Osteocyte (in vitro differentiated cells): ENCODE measurements at regions not wholly inside any gene's neighbourhood (a gene's known extent, or its start where the extent isn't known, plus 50 kb on each side); places are given as distances from the start of the nearest gene placed in this dataset.

Source experiments
- DNase-seq: peaks from one replicate; pipeline ENCODE4 v3.0.0; 2021; ENCODE audit warnings: mixed read lengths; ENCODE audit not compliant: unreplicated experiment; ENCODE audit errors: extremely low spot score
- H3K27ac Mint-ChIP-seq: one replicate; pipeline ENCODE4 v1.8.0; 2021; ENCODE audit warnings: mild to moderate bottlenecking, mixed read lengths; ENCODE audit not compliant: unreplicated experiment
- H3K27me3 Mint-ChIP-seq: one replicate; pipeline ENCODE4 v1.8.0; 2021; ENCODE audit warnings: mixed read lengths; ENCODE audit not compliant: unreplicated experiment
- H3K36me3 Mint-ChIP-seq: one replicate; pipeline ENCODE4 v1.8.0; 2021; ENCODE audit warnings: mixed read lengths; ENCODE audit not compliant: unreplicated experiment
- H3K4me1 Mint-ChIP-seq: one replicate; pipeline ENCODE4 v1.8.0; 2021; ENCODE audit warnings: mixed read lengths; ENCODE audit not compliant: unreplicated experiment
- H3K4me3 Mint-ChIP-seq: one replicate; pipeline ENCODE4 v1.8.0; 2021; ENCODE audit warnings: mild to moderate bottlenecking, moderate library complexity, mixed read lengths; ENCODE audit not compliant: unreplicated experiment
- H3K9me3 Mint-ChIP-seq: one replicate; pipeline ENCODE4 v1.8.0; 2021; ENCODE audit warnings: mixed read lengths; ENCODE audit not compliant: unreplicated experiment
- TF ChIP-seq, protein P1 (sequence below): fragments of 200-600 bp; sonication (generic); IDR thresholded peaks from 2 replicates; pipeline ENCODE4 v1.5.0; 2021; ENCODE audit warnings: antibody characterized with exemption, mild to moderate bottlenecking, moderate library complexity

DNA sequence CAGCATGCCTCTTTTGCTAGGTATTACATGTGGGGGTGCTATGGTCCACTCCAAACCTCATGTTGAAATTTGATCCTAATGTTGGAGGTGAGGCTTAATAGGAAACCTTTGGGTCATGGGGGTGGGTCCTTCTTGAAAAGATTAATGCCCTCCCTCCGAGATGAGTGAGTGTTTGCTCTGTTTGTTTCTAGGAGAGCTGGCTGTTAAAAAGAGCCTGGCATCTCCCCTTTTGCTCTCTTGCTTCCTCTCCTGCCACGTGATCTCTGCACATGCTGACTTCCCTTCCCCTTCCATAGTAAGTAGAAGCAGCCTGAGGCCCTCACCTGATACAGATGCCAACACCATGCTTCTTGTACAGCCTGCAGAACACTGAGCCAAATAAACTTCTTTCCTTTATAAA lies 104.5 kb downstream of the FAT3 start:
- peaks cover 41% of the 10 kb centered on the region for H3K4me1 Mint-ChIP-seq
- H3K27ac Mint-ChIP-seq = no peak overlapping the region
- H3K27me3 Mint-ChIP-seq = no peaks in the 10 kb centered on the region
- DNase-seq = no peak
- no peaks in the 10 kb centered on the region for H3K9me3 Mint-ChIP-seq
- TF ChIP-seq, protein P1, sequence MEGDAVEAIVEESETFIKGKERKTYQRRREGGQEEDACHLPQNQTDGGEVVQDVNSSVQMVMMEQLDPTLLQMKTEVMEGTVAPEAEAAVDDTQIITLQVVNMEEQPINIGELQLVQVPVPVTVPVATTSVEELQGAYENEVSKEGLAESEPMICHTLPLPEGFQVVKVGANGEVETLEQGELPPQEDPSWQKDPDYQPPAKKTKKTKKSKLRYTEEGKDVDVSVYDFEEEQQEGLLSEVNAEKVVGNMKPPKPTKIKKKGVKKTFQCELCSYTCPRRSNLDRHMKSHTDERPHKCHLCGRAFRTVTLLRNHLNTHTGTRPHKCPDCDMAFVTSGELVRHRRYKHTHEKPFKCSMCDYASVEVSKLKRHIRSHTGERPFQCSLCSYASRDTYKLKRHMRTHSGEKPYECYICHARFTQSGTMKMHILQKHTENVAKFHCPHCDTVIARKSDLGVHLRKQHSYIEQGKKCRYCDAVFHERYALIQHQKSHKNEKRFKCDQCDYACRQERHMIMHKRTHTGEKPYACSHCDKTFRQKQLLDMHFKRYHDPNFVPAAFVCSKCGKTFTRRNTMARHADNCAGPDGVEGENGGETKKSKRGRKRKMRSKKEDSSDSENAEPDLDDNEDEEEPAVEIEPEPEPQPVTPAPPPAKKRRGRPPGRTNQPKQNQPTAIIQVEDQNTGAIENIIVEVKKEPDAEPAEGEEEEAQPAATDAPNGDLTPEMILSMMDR = no peak
- H3K36me3 Mint-ChIP-seq = no peaks in the 10 kb centered on the region
- no peak overlapping the region for H3K4me3 Mint-ChIP-seq

DNA sequence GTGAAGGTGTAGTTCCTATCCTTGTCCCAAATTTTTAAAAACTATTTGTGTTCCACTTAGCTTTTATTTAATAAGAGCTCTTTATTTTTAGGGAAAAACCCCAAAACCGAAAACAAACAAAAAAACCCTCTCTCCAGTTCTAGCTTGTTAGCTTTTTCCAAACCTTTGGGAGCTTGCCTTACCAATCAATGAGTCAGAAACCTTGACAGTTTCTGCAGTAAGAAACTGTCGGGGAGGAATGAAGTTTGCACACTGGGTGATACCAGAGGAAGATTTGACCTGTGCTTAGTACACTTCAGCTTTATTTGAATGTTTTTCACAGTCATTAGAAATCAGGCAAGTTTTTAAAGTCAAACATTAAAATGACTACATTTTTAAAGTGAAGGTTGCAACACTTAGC lies 105.0 kb downstream of the FAT3 start:
- no peak overlapping the region for H3K27ac Mint-ChIP-seq
- TF ChIP-seq, protein P1 = no peak
- DNase-seq = no peak
- H3K27me3 Mint-ChIP-seq = no peaks in the 10 kb centered on the region
- H3K9me3 Mint-ChIP-seq = no peaks in the 10 kb centered on the region
- no peak overlapping the region for H3K4me3 Mint-ChIP-seq
- no peaks in the 10 kb centered on the region for H3K36me3 Mint-ChIP-seq
- H3K4me1 Mint-ChIP-seq = peaks cover 41% of the 10 kb centered on the region

DNA sequence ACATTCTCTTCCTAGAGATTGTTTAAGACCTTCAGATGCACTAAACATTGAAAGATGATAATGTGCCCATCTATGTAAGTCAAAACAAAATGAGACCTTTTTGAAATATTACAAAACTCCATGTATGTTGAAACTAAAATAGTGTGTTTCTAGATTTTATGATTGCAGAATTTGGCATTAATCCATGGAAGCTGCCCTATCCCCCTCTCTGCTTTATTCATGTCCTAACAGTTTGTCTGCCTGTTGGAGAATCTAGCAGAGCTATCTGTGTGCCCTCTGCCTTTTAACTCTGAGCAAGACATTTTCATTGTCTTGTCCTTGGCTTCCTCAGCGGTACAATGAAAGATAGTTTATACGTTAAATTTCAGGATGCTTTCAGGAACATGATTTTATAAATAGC lies 105.5 kb downstream of the FAT3 start:
- TF ChIP-seq, protein P1 = no peak
- no peaks in the 10 kb centered on the region for H3K36me3 Mint-ChIP-seq
- no peaks in the 10 kb centered on the region for H3K27me3 Mint-ChIP-seq
- peaks cover 41% of the 10 kb centered on the region for H3K4me1 Mint-ChIP-seq
- no peaks in the 10 kb centered on the region for H3K9me3 Mint-ChIP-seq
- H3K27ac Mint-ChIP-seq = peak overlapping the region; percentile 24
- no peak overlapping the region for H3K4me3 Mint-ChIP-seq
- no peak for DNase-seq

DNA sequence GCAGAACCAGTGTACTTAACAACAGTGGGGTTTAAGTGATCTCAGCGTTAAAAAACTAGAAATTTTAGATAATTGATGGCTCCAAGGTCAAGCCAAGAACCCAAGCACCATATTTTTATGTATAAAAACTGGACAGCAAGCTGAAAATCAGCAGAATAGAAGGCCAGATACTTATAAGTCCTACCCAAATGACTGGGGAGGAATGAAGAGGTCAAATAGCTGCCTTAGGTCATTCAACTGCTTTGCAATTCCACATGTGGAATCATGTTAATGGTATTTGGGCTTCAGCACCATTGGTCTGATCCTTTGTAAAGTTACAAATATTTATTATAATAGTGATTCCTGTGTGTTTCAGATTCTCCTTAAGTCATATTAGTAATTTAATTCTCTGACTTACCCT lies 108.4 kb downstream of the FAT3 start:
- H3K27ac Mint-ChIP-seq = peak overlapping the region; percentile 5
- DNase-seq = no peak
- H3K9me3 Mint-ChIP-seq = no peaks in the 10 kb centered on the region

DNA sequence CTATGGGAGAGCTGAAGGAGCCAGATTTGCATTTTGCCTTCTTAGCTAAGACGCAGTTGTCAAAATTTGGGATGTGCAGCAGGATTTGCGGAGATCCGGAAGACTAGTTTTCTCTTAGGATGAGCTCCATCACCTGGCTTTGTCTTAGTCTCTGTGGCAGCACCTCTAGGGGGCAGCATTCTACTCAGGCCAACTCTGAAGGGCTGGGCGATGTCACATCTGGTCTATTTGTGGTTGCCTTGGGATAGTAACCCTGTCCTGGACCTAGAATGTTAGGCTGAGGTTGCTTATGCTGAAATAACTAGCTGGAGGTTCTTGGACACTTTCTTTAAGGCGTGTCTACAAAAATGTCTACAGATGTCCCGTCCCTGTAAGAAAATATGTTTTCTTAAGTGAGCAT lies 116.2 kb downstream of the FAT3 start:
- Mint-ChIP-seq H3K27ac (peak overlapping the region; percentile 42), H3K4me1 (peaks cover 41% of the 10 kb centered on the region), H3K9me3 (no peaks in the 10 kb centered on the region), H3K36me3 (no peaks in the 10 kb centered on the region), H3K27me3 (no peaks in the 10 kb centered on the region), H3K4me3 (no peak overlapping the region)
- DNase-seq = peak; percentile 83
- TF ChIP-seq, protein P1 = peak; percentile 71

More for the DNA sequence above, 108.4 kb downstream of the FAT3 start:
- no peaks in the 10 kb centered on the region for H3K27me3 Mint-ChIP-seq
- H3K4me3 Mint-ChIP-seq = no peak overlapping the region
- H3K4me1 Mint-ChIP-seq = peaks cover 46% of the 10 kb centered on the region
- no peaks in the 10 kb centered on the region for H3K36me3 Mint-ChIP-seq
- TF ChIP-seq, protein P1 = no peak
